ENCODE measurements at regions not wholly inside any gene's neighbourhood (a gene's known extent, or its start where the extent isn't known, plus 50 kb on each side); places are given as distances from the start of the nearest gene placed in this dataset.
"Not testable (repeated sequence)": the region's sequence is repeated elsewhere in the genome, so short reads cannot be mapped to it uniquely, and the experiment has no call there.

GRCh38 chr3:177394231-177395024 lies 197.1 kb upstream of the TBL1XR1 start:
- DNase-seq (ENCODE audit: low read depth), result not testable (repeated sequence)

DNA sequence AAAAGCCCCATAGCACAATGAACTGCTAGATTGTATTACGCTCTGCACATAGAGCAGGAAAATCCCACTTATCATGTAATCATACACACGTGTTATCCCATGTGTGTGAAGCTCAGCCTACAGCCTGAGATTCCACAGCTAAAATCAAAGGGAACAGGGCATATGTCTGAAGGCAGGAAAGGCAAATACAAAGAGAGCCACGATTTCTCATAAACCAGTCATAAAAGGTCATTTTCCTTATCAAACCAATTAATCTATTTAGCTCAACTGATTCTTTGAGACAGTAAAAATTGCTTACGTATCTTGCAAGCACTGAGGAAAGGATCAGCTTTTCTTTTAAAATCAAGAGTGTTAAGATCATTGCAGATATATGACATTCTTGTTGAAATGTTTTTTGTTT lies 199.5 kb upstream of the TBL1XR1 start:
- DNase-seq (ENCODE audit: low read depth), result no peak

DNA sequence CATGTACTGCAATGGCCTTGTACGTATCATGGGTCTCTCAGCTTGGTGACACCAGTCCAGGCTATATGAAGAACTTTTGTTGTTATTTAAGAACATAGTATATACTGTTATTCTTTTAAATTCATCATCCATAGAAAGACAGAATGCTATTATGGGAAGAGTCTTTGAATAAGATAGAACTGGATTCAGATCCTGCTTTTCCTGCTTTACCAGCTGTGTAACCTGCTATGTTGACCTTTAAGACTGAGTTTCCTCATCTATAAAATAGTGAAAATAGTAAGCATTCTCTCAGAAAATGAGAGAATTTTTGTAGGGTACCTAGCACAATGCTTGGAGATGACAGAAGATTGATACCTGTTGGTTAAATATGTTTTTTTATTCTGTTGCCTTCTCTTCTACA lies 204.1 kb upstream of the TBL1XR1 start:
- no peak for DNase-seq (ENCODE audit: low read depth)

DNA sequence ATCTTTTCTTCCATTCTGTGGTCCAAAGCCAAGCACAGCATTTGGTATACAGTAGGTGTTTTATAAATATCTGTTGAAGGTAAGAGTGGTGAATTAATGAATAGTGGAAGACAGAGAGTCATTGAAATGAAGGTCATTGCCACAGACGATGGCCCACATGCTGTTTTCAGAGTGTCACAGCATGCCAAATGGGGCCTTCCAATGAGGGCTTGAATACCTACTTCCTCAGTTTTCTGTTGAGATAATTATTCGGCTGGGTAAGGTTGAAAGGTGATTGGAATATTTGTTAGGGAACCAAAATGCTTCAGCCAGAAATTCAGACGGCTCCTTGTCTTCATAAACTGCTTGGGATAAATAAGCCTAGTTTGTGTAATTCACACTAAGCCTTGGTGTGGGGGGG lies 205.3 kb upstream of the TBL1XR1 start:
- no peak for DNase-seq (ENCODE audit: low read depth)

DNA sequence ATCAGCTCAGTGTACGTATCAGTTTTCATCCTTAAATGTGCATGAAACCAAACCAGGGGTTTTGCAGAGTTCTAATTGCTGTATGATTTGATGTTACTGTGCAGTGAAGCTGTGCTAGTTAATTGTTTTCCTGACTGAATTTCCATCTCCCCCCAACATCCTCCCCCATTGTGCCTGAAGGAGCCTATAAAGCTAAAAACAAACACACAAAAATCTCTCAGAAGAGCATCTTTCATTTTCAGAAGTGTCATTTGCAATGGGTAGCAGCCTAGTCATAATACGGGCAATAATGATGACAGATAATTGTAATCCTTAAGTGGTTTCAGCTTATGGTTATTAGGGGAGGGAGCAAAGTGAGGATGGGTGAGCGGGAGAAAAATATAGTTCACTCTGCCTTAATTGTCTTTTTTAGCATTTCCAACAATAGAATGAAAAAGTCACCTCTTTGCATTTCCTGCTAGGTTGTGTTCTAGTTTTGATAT lies 207.9 kb upstream of the TBL1XR1 start:
- no peak for DNase-seq (ENCODE audit: low read depth)

DNA sequence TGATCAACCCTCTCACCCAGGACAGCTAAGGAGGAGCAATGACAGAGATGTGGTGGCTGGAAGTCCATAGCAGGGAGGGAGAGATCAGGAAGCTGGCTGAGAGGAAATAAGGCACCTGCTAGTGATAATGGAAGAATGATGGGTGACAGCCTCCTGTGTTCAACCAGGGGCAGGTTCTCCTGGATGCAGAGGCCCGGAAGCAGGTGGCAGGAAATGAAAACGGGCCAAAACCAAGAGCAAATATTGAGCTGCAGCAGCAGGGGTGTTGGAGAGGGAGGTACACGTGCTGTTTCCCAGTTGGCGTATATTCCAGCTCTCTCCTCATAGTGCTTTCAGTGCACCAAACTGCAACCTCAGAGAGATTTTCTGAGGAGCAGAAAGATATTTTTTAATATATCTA lies 213.4 kb upstream of the TBL1XR1 start:
- no peak for DNase-seq (ENCODE audit: low read depth)

DNA sequence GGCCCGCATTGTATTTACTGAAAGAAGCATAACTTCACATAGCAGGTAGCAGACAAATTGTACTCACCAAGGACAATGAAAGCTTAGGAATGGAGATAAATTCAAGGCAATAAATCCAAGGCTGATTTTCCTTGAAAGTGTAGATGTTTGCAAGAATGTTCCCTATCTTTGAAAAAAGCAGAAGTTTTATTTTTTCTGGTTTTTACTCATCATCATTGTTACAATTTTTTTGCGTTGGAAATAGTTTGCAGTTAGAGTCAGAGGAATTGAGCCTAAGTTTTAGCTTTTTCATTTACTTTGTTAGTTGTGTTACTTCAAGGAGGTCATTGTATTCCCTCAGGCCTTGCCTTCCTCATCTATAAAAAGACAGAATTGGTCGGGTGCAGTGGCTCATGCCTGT lies 213.9 kb upstream of the TBL1XR1 start:
- DNase-seq (ENCODE audit: low read depth), result no peak

- DNase-seq (ENCODE audit: low read depth), result not testable (repeated sequence)
These were observed 215.4 kb upstream of the TBL1XR1 start for GRCh38 chr3:177412677-177413170.

DNA sequence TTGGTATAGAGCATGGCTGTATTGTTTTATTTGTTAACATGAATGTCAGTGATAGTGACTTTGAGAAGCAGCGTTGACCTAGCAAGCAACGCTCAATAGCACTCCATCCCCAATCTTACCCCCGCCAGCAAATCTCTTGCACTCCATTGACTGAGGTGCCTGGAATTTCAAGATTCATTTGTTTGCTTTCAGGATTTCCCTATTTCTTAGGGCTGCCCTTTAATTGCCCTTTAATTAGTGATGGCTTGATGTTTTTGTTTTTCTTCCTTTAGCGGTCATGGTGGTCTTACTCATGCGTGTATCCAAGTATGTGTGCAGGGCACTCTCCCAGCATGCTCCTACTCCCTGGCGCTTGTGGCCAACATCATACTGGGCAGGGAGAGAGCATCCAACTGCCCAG lies 216.8 kb upstream of the TBL1XR1 start:
- no peak for DNase-seq (ENCODE audit: low read depth)

DNA sequence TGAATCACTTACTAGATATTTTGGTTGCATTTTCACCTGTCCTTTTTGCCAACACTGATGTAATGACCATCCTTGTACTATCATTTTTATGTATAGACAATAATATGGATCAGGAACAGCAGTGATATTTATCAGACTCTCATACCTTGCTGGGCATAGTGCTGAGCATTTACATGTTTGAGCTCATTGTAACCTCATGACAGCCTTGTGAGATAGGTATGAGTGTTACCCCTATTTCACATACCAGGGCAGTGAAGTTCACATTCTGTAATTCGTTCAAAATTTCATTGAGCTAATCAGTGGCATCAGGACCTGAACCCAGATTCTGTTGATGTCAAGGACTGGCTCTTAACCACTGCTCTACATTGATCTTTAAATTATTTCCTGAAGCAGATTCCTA lies 221.5 kb upstream of the TBL1XR1 start:
- no peak for DNase-seq (ENCODE audit: low read depth)

DNA sequence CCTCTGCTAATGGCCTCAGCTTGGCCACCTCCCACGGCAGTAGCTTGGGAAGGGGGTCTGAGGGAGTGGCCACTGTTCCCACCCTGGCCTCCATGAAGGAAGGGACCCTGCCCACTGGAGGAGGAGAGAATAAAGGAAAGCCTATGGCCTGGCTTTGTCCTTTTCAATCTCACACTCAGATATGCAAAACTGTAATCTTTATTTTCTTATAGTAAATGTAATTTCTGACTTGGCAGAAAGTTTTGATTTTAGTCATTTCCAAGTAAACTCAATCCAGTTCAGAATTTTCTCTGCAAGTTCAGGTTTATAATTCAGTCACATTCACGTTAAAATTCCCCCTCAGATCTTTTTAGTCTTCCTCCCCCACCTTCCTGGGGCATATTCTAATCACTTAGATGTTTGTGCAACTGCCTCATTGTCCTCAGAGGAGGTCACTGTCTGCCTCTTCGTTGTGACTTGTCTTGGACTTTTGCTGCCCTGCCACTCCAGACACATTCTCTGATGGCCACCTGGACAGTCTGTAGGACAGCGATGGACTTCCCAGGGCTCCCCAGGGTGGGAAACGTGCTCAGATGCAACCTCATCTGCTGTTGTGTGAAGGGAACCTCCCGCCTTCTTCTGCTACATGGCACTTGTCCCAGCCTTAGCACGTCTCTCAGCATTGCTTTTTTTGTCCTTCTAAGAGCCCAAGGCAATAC lies 222.8 kb upstream of the TBL1XR1 start:
- DNase-seq (ENCODE audit: low read depth), result no peak

- DNase-seq (ENCODE audit: low read depth), result no peak
These were observed 223.6 kb upstream of the TBL1XR1 start for GRCh38 chr3:177420651-177421480.

- no peak for DNase-seq (ENCODE audit: low read depth)
These were observed 224.2 kb upstream of the TBL1XR1 start for GRCh38 chr3:177421481-177421785.

DNA sequence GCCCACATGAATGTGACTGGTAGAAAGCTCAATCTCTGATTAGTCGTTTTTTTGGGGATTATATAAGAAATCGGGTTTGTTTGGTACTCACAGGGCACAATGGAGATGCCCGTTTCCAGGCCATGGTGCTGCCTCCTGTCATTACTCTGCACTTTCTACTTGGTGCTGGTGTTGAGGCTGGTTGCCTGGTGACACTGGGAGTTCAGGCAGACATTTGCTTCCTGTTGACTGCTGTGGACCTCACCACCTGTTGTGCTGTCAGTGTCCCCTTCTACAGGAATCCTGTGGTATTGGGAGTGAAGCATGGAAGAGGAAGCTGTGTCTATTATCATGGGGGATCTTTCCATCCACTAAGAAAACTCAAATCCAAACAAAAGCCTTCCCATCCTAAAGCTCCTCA lies 227.2 kb upstream of the TBL1XR1 start:
- peak; percentile 38 for DNase-seq (ENCODE audit: low read depth)

- no peak for DNase-seq (ENCODE audit: low read depth)
These were observed 227.8 kb upstream of the TBL1XR1 start for GRCh38 chr3:177425042-177425441.

GRCh38 chr3:177426106-177426877 lies 229.0 kb upstream of the TBL1XR1 start:
- DNase-seq (ENCODE audit: low read depth), result no peak

DNA sequence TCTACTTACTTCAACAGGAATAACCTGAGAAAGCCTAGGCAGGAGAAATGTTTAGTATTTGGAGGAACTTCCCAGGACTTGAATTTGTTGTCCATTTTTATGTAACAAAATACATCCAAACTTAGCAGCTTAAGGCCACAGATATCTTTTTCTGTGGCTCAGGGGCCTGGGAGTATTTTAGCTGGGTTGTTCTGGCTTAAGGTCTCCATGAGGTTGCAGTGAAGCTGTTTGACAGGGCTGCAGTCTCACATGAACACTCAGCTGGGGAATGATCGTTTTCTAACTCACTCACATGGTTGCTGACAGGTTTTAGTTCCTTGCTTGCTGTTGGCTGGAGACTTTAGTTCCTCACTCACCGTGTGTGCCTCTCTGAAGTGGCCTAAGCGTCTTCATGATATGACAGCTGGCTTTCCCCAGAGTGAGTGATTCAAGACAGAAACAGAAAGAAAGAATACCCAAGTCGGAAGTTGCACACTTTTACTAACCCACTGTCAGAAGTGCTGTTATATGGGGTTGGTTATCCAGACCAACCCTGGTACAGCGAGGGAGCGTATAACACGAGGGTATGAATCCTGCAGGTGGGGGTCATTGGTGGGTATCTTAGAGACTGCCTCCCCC lies 229.7 kb upstream of the TBL1XR1 start:
- DNase-seq (ENCODE audit: low read depth), result no peak

DNA sequence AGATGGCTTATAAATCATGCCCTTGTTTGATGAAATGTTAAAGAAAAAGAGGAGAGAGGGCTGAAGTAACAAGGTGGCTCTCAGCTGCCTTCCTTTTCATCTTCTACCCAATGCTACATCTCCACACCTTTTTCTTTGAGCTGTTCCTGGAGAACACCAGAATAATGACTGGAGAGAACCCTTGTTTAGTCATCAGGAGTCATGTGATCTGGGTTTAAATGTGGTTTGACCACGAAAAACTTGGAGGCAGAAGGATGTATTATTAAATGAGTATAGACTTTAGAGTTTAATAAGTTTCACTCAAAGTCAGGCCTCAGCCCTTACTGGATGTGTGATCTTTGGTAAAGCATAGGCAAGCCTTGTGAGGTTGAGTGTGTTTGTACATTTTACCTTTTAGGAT lies 230.3 kb upstream of the TBL1XR1 start:
- peak; percentile 75 for DNase-seq (ENCODE audit: low read depth)

DNA sequence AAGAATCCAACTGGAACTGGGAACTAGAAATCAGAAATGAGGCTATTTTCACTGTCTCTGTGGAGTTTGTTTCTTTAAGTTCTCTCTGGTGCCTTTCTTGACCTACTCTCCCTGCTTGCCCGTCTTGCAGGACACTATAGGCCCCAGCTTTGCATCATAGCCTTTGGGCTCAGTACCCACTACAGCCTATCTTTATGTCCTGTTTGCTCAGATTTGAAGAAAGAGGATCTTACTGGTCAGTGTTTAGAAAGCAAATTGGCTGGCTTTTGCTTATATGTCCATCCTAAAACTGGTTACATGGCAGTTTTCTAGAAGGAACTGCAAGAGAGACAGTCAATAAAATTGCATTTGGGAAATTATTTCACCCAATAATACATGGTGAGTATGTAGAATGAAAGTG lies 231.8 kb upstream of the TBL1XR1 start:
- no peak for DNase-seq (ENCODE audit: low read depth)

DNA sequence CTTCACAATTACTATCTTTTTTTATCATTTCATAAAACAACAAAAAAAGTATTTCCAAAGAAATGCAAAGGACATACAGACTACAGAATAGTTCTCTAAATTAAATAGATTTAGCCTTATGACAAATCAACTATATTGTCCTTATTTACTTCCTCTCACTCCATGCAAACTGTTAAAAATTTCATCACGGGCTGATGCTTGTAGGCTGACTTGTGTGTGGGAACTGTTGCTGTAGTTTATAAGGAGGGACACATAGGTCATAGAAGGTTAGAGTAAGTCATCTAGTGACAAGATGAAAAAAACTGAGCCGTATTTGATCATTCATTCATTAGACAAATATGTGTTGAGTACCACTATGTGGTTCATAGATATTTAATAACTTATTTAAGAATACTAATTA lies 232.5 kb upstream of the TBL1XR1 start:
- no peak for DNase-seq (ENCODE audit: low read depth)

DNA sequence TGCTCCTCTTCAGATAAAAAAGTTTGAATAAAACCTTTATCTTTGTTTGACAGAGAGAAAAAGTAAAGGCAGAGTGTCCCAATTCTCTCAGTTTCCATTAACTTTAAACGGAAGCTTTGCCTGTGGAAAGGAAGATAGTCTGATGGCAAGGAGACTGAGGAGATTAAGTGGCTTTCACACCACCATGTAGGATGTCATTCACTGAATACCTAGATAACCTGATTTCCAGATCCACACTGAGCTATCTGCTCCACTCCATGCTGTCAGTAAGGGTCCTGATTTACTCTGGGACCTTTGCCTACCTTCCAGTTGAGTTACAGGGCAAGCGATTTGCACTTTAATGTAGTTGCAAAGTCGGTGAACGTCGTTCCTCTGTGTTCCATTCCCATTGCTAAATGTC lies 233.4 kb upstream of the TBL1XR1 start:
- DNase-seq (ENCODE audit: low read depth), result no peak
